Heart right ventricle (tissue), 16 donors: ENCODE measurements at regions not wholly inside any gene's neighbourhood (a gene's known extent, or its start where the extent isn't known, plus 50 kb on each side); places are given as distances from the start of the nearest gene placed in this dataset.

Experiments
- ATAC-seq, 8 donors: fragments of 200-7000 bp; cut with Tn5 transposase; one replicate each; pipeline ENCODE4 v1.9.1; 2020; ENCODE audit warnings: mild to moderate bottlenecking in 8 of 8, moderate library complexity in 8 of 8, moderate number of reproducible peaks in 1 of 8
- DNase-seq, 2 donors: peaks; one replicate each; pipeline ENCODE4 v3.0.0-alpha.2; 2020
- H3K27ac ChIP-seq, 10 donors: fragments of 200-600 bp; sonication (generic) in 2 of 10; one replicate each; pipeline versions ENCODE4 v1.5.0 to v1.8.0; 2020 to 2022; ENCODE audit warnings: mild to moderate bottlenecking in 3 of 10
- H3K27me3 ChIP-seq, 7 donors: fragments of 200-600 bp; one replicate each; pipeline ENCODE4 v1.8.0; 2021 to 2022; ENCODE audit warnings: mild to moderate bottlenecking in 2 of 7
- H3K36me3 ChIP-seq, 9 donors: fragments of 200-600 bp; sonication (generic) in 1 of 9; one replicate each; pipeline versions ENCODE4 v1.5.0 to v1.8.0; 2020 to 2022; ENCODE audit warnings: mild to moderate bottlenecking in 2 of 9
- H3K4me1 ChIP-seq, 9 donors: fragments of 200-600 bp; sonication (generic) in 1 of 9; one replicate each; pipeline versions ENCODE4 v1.5.0 to v1.8.0; 2020 to 2022; ENCODE audit warnings: mild to moderate bottlenecking in 4 of 9
- H3K4me3 ChIP-seq, 10 donors: fragments of 200-600 bp; sonication (generic) in 2 of 10; one replicate each; pipeline versions ENCODE4 v1.5.0 to v1.8.0; 2020 to 2022; ENCODE audit warnings: mild to moderate bottlenecking in 7 of 10, moderate library complexity in 2 of 10
- H3K9me3 ChIP-seq, 11 donors: fragments of 200-600 bp in 10 of 11; sonication (generic) in 2 of 11; one replicate each; pipeline versions ENCODE4 v1.5.0 to v1.8.0; 2013 to 2022; ENCODE audit warnings: mild to moderate bottlenecking in 2 of 11, control low read depth in 1 of 11, moderate library complexity in 1 of 11
- CTCF ChIP-seq, 9 donors: fragments of 200-600 bp; sonication (generic) in 2 of 9; IDR thresholded peaks; one replicate each; pipeline versions ENCODE4 v1.5.0 to v1.8.0; 2021 to 2022; ENCODE audit warnings: antibody characterized with exemption in 9 of 9, mild to moderate bottlenecking in 5 of 9, moderate library complexity in 1 of 9
- WGBS, 2 donors: extraction: QIAGEN DNeasy Blood & Tissue Kit; methylation state at CpG; one replicate each; pipeline ENCODE4 v1.1.7; 2013; ENCODE audit warnings: inconsistent platforms in 1 of 2; 5-methylcytosine and 5-hydroxymethylcytosine counted together
- intact Hi-C, 10 donors: fragments of 100-400 bp; cut with DNase I; formaldehyde crosslinking; loops; one replicate each; pipeline versions ENCODE4 v1.11.1 to v1.14.2; 2022
- donor health status: Arrhythmogenic right ventricular cardiomyopathy.
- donor health status: ischemic (EF 13 %, LVEDD 7.1; RV severe dilation, severe dysfunction).
- donor health status: healthy with polysubstance abuse.
- donor health status: DM: no; HTN: yes; CAD: no.
- donor health status: DM: no; HTN: no; CAD: no.
- donor health status: ischemic (EF 25% LVEDD 6.9; RV normal size, moderate dysfunction).
- donor health status: ischemic (EF 25% LVEDD 5.7; RV mildly dilated, moderate dysfunction).
- donor health status: healthy.
- donor health status: DM: yes; HTN: yes; CAD: no.
- donor health status: Ischemic cardiomyopathy.
- donor health status: ischemic (EF 35%, LVEDD 5.7; RV mildly dilated, moderate dysfunction).
- donor health status: nonischemic (EF 11% LVEDD 7.7; RV severe dilation, severe dysfunction).
- donor health status: DM: yes; HTN: yes; CAD: no.
- donor health status: PGD.
- donor health status: ischemic (EF 29% LVEDD 5.4; RV normal size, mild dysfunction).
- donor health status: nonischemic (EF 23%, LVEDD 6.1; RV moderate dilation, normal function).

GRCh38 chr9:1267581-1267980 lies 217.4 kb downstream of the DMRT2 start:
- DNase-seq (no peak), ATAC-seq (peak in 1 of 8 donors; percentile 52)
- Histone ChIP-seq H3K4me3 (no peak overlapping the region), H3K9me3 (no peaks in the 10 kb centered on the region), H3K27ac (no peak overlapping the region), H3K27me3 (peaks cover 0 to 2% (median 0%) of the 10 kb centered on the region in 7 donors), H3K4me1 (no peaks in the 10 kb centered on the region), H3K36me3 (no peaks in the 10 kb centered on the region)
- intact Hi-C loops, result no loop called here
- WGBS, 2 donors, result 78 to 80% methylated on average over 5 of the region's 5 CpGs
- TF ChIP-seq CTCF (IDR thresholded peaks at IDR 0.05), result no peak

- Histone ChIP-seq H3K4me1 (no peaks in the 10 kb centered on the region), H3K27ac (no peak overlapping the region), H3K36me3 (no peaks in the 10 kb centered on the region), H3K27me3 (peaks cover 0 to 2% (median 0%) of the 10 kb centered on the region in 7 donors), H3K9me3 (no peaks in the 10 kb centered on the region), H3K4me3 (no peak overlapping the region)
- ATAC-seq, result no peak
- intact Hi-C loops, result no loop called here
- no peak for TF ChIP-seq CTCF (IDR thresholded peaks at IDR 0.05)
- 45% methylated on average over 6 of the region's 6 CpGs for WGBS, 2 donors
- DNase-seq, result no peak
Measured at GRCh38 chr9:1269533-1270315, 219.6 kb downstream of the DMRT2 start.

- H3K36me3 ChIP-seq, result no peaks in the 10 kb centered on the region
- TF ChIP-seq CTCF (IDR thresholded peaks at IDR 0.05), result no peak
- H3K4me3 ChIP-seq, result no peak overlapping the region
- peaks cover 0 to 2% (median 0%) of the 10 kb centered on the region in 7 donors for H3K27me3 ChIP-seq
- ATAC-seq, result no peak
- H3K27ac ChIP-seq, result no peak overlapping the region
- 50 to 54% methylated on average over 2 of the region's 2 CpGs for WGBS, 2 donors
- H3K9me3 ChIP-seq, result no peaks in the 10 kb centered on the region
- H3K4me1 ChIP-seq, result no peaks in the 10 kb centered on the region
- intact Hi-C loops, result no loop called here
- no peak for DNase-seq
Measured at GRCh38 chr9:1271367-1271766, 221.2 kb downstream of the DMRT2 start.

- H3K27me3 ChIP-seq, result peaks cover 0 to 2% (median 0%) of the 10 kb centered on the region in 7 donors
- no peaks in the 10 kb centered on the region for H3K36me3 ChIP-seq
- no peak for DNase-seq
- WGBS, 2 donors, result 67 to 88% methylated on average over 2 of the region's 2 CpGs
- no peak overlapping the region for H3K27ac ChIP-seq
- no peak for TF ChIP-seq CTCF (IDR thresholded peaks at IDR 0.05)
- ATAC-seq, result no peak
- intact Hi-C loops, result no loop called here
- H3K4me3 ChIP-seq, result no peak overlapping the region
- no peaks in the 10 kb centered on the region for H3K9me3 ChIP-seq
- no peaks in the 10 kb centered on the region for H3K4me1 ChIP-seq
Measured at GRCh38 chr9:1271786-1272185, 221.6 kb downstream of the DMRT2 start.
